Common myeloid progenitor, CD34-positive (primary cell): ENCODE measurements at regions not wholly inside any gene's neighbourhood (a gene's known extent, or its start where the extent isn't known, plus 50 kb on each side); places are given as distances from the start of the nearest gene placed in this dataset.

ENCODE experiments used
- CTCF ChIA-PET: fragments of 350-600 bp; sonication (Branson Sonifier 250); formaldehyde crosslinking; loops from one replicate; lab custom pipeline; 2021; ENCODE audit warnings: antibody characterized with exemption; lab: Charles Lee
- POLR2A ChIA-PET: fragments of 350-600 bp; sonication (Branson Sonifier 250); formaldehyde crosslinking; loops from one replicate; lab custom pipeline; 2021; ENCODE audit warnings: antibody characterized with exemption; lab: Charles Lee
- DNase-seq, 3 donors: peaks; one replicate each; pipeline versions ENCODE4 v3.0.0 to v3.0.0-alpha.2; 2013
- H3K27ac ChIP-seq, 2 experiments: 1 replicate in 1 of 2; 2 replicates in 1 of 2; pipeline ENCODE4 v1.7.0; 2013; ENCODE audit warnings: inconsistent platforms in 2 of 2, low read length in 2 of 2, mild to moderate bottlenecking in 2 of 2, low read depth in 1 of 2, moderate library complexity in 1 of 2; ENCODE audit not compliant: severe bottlenecking in 2 of 2, insufficient read depth in 1 of 2, poor library complexity in 1 of 2
- H3K27me3 ChIP-seq, 5 experiments: replicated peaks in 2 of 5; 1 replicate in 3 of 5; 2 replicates in 2 of 5; pipeline versions ENCODE4 v1.6.1 to v1.7.0; 2013; ENCODE audit warnings: low read length in 4 of 5, mild to moderate bottlenecking in 2 of 5, moderate library complexity in 2 of 5, inconsistent platforms in 1 of 5; ENCODE audit not compliant: insufficient read depth in 5 of 5, control insufficient read depth in 4 of 5
- H3K36me3 ChIP-seq, 4 experiments: 1 replicate in 2 of 4; 2 replicates in 2 of 4; pipeline versions ENCODE4 v1.6.1 to v1.7.0; 2013; ENCODE audit warnings: low read length in 3 of 4, control low read depth in 1 of 4, mild to moderate bottlenecking in 1 of 4; ENCODE audit not compliant: control insufficient read depth in 4 of 4, insufficient read depth in 4 of 4
- H3K4me1 ChIP-seq, 4 experiments: 1 replicate in 3 of 4; 2 replicates in 1 of 4; pipeline versions ENCODE4 v1.6.1 to v1.7.1; 2013; ENCODE audit warnings: low read length in 3 of 4, mild to moderate bottlenecking in 3 of 4, control low read depth in 1 of 4, inconsistent platforms in 1 of 4, moderate library complexity in 1 of 4; ENCODE audit not compliant: control insufficient read depth in 4 of 4, insufficient read depth in 4 of 4; ENCODE audit errors: control extremely low read depth in 1 of 4
- H3K4me3 ChIP-seq, 7 experiments: 1 replicate in 4 of 7; 2 replicates in 3 of 7; pipeline versions ENCODE4 v1.5.1 to v1.7.0; 2013; ENCODE audit warnings: mild to moderate bottlenecking in 7 of 7, low read length in 6 of 7, moderate library complexity in 6 of 7, inconsistent platforms in 2 of 7, low read depth in 2 of 7, control low read depth in 1 of 7; ENCODE audit not compliant: insufficient read depth in 4 of 7, control insufficient read depth in 1 of 7; ENCODE audit errors: extremely low read depth in 1 of 7
- H3K9me3 ChIP-seq, 5 experiments: 1 replicate in 4 of 5; 2 replicates in 1 of 5; pipeline versions ENCODE4 v1.6.1 to v1.7.1; 2013; ENCODE audit warnings: low read length in 4 of 5, mild to moderate bottlenecking in 2 of 5, inconsistent platforms in 1 of 5, low read depth in 1 of 5, moderate library complexity in 1 of 5; ENCODE audit not compliant: control insufficient read depth in 4 of 5, insufficient read depth in 2 of 5; ENCODE audit errors: control extremely low read depth in 1 of 5
- WGBS: methylation state at CpG from one replicate; pipeline ENCODE4 v1.1.5; 2013; ENCODE audit not compliant: insufficient coverage; 5-methylcytosine and 5-hydroxymethylcytosine counted together

DNA sequence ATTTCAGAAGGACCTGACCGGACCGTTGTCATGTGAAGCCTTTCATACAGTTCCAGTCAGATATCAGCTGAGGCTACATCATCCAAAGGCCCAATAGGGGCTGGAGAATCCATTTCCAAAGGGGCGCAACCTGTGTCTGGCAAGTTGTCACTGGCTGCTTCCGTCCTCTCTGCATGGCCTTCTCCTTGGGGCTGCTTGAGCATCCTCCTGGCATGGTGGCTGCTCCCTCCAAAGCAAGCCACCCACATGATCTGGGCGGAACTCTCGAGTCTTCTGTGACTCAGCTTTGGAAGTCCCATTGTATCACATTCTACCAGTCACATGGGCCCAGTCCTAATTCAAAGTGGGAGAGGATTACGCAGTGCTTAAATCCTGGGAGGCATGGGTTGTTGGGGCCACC is 207.0 kb upstream of the SHH start:
- Histone ChIP-seq H3K9me3 (peaks cover 0 to 5% (median 0%) of the 10 kb centered on the region in 5 experiments), H3K36me3 (no peaks in the 10 kb centered on the region), H3K4me3 (no peak overlapping the region), H3K4me1 (no peaks in the 10 kb centered on the region), H3K27ac (no peak overlapping the region), H3K27me3 (peaks cover 0 to 7% (median 0%) of the 10 kb centered on the region in 5 experiments)
- no peak for DNase-seq
- ChIA-PET CTCF (no interaction called here), POLR2A (no interaction called here)
- WGBS, result 96% methylated on average over 7 of the region's 7 CpGs

DNA sequence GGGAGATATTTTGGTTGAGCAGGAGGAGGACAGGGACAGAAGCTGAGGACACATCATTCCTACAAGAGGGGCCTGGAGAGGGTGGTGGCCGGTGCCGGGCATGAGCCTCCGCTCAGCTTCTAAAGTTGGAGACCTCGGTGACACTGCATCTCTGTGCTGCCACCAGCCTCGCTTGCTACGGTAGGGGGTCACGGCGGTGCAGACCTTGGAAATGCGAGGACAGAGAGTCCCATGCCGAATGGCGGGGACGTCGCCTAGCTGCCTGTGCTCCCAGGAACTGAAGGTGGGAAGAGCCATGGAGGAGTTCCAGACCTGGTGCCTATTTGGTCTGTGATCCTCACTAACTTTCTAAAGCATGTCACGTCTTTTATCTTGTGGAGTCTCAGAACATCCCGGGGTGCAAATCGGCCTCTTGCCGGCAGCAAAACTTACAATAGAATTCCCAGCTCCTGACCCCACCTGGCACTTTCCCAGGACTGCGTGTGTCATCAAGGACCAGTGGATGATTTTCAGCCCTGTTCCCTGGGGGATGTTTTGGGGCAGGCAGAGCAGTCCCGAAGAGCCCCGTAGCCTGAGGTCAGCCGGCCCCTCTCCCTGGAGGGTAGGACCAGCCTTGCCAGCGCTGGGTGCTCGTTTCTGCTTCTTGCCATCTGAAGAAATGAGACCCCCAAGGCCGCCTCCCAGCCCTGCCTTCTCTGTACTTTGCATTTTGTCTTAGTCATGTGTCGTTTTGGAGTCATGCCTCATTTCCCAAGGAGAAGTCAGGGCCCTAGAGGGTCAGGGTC is 205.8 kb upstream of the SHH start:
- Histone ChIP-seq H3K36me3 (no peaks in the 10 kb centered on the region), H3K4me3 (no peak overlapping the region), H3K27ac (no peak overlapping the region), H3K9me3 (peaks cover 0 to 5% (median 0%) of the 10 kb centered on the region in 5 experiments), H3K4me1 (no peaks in the 10 kb centered on the region), H3K27me3 (peaks cover 0 to 7% (median 0%) of the 10 kb centered on the region in 5 experiments)
- no peak for DNase-seq
- ChIA-PET POLR2A (no interaction called here), CTCF (no interaction called here)
- 97% methylated on average over 11 of the region's 25 CpGs for WGBS

DNA sequence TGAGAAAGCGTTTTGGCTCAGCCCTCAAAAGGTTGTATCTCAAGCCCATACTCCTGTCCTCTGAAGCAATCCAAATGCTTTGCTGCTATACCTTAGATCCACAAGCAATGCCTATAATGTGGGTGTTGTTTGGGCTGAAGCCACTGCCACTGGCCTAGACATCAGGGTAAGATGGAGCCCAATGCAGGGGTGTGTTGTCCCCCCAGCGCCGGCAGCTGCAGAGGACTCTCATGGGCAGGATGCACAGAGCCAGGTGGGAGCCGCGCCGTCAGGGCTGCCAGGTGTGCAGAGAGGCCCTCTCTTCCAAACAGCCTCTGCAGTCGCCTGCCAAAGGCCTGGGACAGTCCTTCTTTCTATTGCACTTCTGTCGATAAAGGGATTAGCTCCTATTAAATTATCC is 205.2 kb upstream of the SHH start:
- no peak for DNase-seq
- H3K27ac ChIP-seq, result no peak overlapping the region
- CTCF ChIA-PET, result no interaction called here

DNA sequence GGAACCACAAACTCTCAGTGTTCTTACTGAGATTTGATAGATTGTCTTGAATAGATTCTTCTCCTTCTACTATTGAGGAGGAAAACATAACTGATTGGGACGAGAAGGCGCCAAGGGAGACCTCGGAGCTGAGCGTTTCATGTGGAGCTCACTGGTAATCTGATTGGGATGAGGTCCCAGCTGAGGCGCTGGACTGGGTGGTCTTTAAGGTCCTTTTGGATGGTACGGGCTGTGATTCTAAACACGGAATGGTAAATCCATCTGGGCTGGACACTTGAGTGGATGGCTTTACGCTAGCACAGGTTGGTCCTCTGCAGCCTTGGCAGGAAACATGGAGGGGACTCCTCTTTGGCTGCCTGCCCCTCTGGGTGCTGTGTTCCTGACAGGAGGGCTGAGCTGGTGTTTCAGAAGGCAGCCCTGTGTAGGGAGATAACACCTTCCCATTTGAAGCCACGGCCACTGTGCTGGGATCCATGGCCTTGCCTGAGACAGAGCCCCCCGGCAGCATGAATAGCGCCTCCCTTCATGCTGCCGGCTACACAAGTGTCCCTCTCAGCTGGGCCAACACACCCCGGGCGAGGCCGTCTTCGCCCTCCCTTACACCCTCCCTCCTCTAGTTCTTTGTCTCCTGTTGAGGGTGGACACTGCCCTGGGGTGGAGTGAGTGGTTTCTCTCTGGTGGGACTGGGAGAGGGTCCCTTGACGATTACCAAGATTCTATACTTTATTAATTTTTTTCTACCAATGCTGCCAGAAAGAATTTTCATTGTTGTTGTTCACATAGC is 203.2 kb upstream of the SHH start:
- H3K27me3 ChIP-seq, result peaks cover 0 to 7% (median 0%) of the 10 kb centered on the region in 5 experiments
- peaks cover 0 to 5% (median 1%) of the 10 kb centered on the region in 5 experiments for H3K9me3 ChIP-seq
- no peaks in the 10 kb centered on the region for H3K36me3 ChIP-seq
- no peak for DNase-seq
- 96% methylated on average over 11 of the region's 17 CpGs for WGBS
- H3K27ac ChIP-seq, result no peak overlapping the region
- no peaks in the 10 kb centered on the region for H3K4me1 ChIP-seq
- ChIA-PET POLR2A (no interaction called here), CTCF (no interaction called here)
- no peak overlapping the region for H3K4me3 ChIP-seq

More for the DNA sequence above, 205.2 kb upstream of the SHH start:
- WGBS, result 85% methylated on average over 7 of the region's 8 CpGs
- POLR2A ChIA-PET, result no interaction called here
- H3K36me3 ChIP-seq, result no peaks in the 10 kb centered on the region
- no peaks in the 10 kb centered on the region for H3K4me1 ChIP-seq
- peaks cover 0 to 7% (median 0%) of the 10 kb centered on the region in 5 experiments for H3K27me3 ChIP-seq
- no peak overlapping the region for H3K4me3 ChIP-seq
- H3K9me3 ChIP-seq, result peaks cover 0 to 5% (median 0%) of the 10 kb centered on the region in 5 experiments

DNA sequence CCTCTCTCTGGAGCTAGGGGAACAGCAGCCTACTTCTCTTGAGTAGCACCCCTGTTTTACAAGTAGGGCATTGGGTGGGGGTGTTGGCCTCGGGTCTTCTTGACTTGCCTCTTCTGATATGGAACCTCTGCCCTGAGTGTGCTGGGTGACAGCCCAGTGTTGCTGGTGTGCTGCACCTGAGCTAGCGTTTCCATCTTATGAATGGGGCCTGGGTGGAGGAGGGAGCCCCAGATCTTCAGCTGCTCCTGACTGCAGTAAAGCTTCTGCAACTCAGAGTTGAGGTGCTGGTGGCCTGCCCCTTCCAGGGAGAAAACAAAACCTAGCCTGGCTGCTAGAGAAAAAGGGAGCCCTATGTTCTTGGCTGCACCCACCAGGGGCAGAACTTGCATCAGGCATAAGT is 202.5 kb upstream of the SHH start:
- no peak overlapping the region for H3K27ac ChIP-seq
- no peak for DNase-seq
- ChIA-PET POLR2A (no interaction called here), CTCF (no interaction called here)
- H3K27me3 ChIP-seq, result peaks cover 0 to 7% (median 0%) of the 10 kb centered on the region in 5 experiments
- no peaks in the 10 kb centered on the region for H3K4me1 ChIP-seq
- no peak overlapping the region for H3K4me3 ChIP-seq
- H3K9me3 ChIP-seq, result peaks cover 0 to 5% (median 1%) of the 10 kb centered on the region in 5 experiments
- WGBS, result 100% methylated on average over 1 of the region's 2 CpGs
- H3K36me3 ChIP-seq, result no peaks in the 10 kb centered on the region

DNA sequence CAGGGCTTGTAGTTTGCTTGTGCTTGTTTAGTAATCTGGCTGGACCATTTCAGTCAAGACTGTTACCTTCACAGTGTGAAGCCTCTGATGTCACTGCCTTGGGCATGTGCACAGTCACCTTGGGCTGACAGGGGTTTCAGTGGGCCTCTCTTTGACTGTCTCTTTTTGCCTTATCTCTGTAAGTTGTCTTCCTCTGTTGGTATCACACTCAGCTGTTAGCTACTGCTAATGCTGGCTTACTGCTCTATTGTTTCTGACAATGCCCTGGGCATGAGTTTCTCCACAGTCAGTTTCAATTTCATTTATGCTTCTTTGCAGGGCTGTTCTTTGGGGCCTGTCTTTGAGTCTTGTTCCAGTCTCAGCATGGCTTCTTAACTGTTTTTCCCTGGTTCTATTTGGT is 201.9 kb upstream of the SHH start:
- H3K9me3 ChIP-seq, result peaks cover 0 to 1% (median under 1%) of the 10 kb centered on the region in 5 experiments
- H3K4me1 ChIP-seq, result no peaks in the 10 kb centered on the region
- H3K36me3 ChIP-seq, result no peaks in the 10 kb centered on the region
- no peak overlapping the region for H3K27ac ChIP-seq
- CTCF ChIA-PET, result no interaction called here
- no peak for DNase-seq
- POLR2A ChIA-PET, result no interaction called here
- peaks cover 0 to under 1% (median 0%) of the 10 kb centered on the region in 5 experiments for H3K27me3 ChIP-seq
- H3K4me3 ChIP-seq, result no peak overlapping the region

DNA sequence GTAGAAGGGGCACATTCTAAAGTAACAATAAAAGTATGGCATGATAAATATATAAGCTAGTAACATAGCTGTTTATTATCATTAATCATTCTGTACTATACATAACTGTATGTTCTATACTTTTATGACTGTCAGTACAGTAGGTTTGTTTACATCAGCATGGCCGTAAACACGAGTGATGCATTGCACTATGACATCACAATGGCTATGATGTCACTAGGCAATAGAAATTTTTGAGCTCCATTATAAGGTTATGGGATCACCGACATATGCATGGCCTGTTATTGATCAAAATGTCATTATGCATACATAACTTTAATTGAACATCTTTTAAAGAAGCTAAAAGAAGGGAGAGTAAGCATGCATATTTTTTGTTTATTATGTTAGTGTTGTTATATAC is 200.1 kb upstream of the SHH start:
- POLR2A ChIA-PET, result no interaction called here
- H3K27ac ChIP-seq, result no peak overlapping the region
- H3K4me1 ChIP-seq, result no peaks in the 10 kb centered on the region
- H3K36me3 ChIP-seq, result no peaks in the 10 kb centered on the region
- CTCF ChIA-PET, result no interaction called here
- no peak overlapping the region for H3K4me3 ChIP-seq
- peaks cover 0 to 4% (median 0%) of the 10 kb centered on the region in 5 experiments for H3K9me3 ChIP-seq
- WGBS, result no CpG with 5 or more reads among the region's 3 CpGs
- no peaks in the 10 kb centered on the region for H3K27me3 ChIP-seq
- DNase-seq, result no peak
